GM12878 (cell line): ENCODE measurements at regions not wholly inside any gene's neighbourhood (a gene's known extent, or its start where the extent isn't known, plus 50 kb on each side); places are given as distances from the start of the nearest gene placed in this dataset.

Experiments
- ATAC-seq: fragments of 200-7000 bp; cut with Tn5 transposase; 3 replicates; pipeline ENCODE4 v1.9.1; 2020; ENCODE audit warnings: mild to moderate bottlenecking, moderate library complexity
- BruUV-seq: library from RNA; stranded (reverse); fragments of 400-500 nt; replicated peaks from 2 replicates; lab custom pipeline; 2021; lab: Mats Ljungman, UMichigan
- CTCF ChIA-PET: fragments of 300-600 bp; sonication (Branson Sonifier 250); formaldehyde crosslinking; extraction: SDS; loops from one replicate; lab custom pipeline; 2021; ENCODE audit warnings: inconsistent platforms; lab: Yijun Ruan, JAX
- POLR2A ChIA-PET: fragments of 350-600 bp; formaldehyde crosslinking; extraction: SDS; loops from one replicate; lab custom pipeline; 2021; ENCODE audit warnings: inconsistent platforms; lab: Charles Lee
- RAD21 ChIA-PET: fragments of 300-600 bp; sonication (Branson Sonifier 250); formaldehyde crosslinking; loops from one replicate; lab custom pipeline; 2023; ENCODE audit warnings: antibody characterized with exemption; ENCODE audit not compliant: unreplicated experiment; lab: Charles Lee
- SMC1A ChIA-PET: fragments of 300-600 bp; sonication (Branson Sonifier 250); formaldehyde crosslinking; loops from one replicate; lab custom pipeline; 2023; ENCODE audit not compliant: unreplicated experiment, uncharacterized antibody; lab: Charles Lee
- DNase-seq: peaks from one replicate; pipeline ENCODE4 v3.0.0-alpha.2; 2011; ENCODE audit warnings: low read depth, low spot score
- FAIRE-seq: peaks from 3 replicates; lab custom pipeline; 2011; peaks lifted over from hg19 to GRCh38; lab: Jason Lieb, UNC
- H2AFZ ChIP-seq: 2 replicates; pipeline ENCODE4 v1.6.0; 2011; ENCODE audit warnings: low read depth, low read length, control low read depth; ENCODE audit not compliant: control insufficient read depth
- H3K27ac ChIP-seq: 2 replicates; pipeline ENCODE4 v1.5.1; 2011; ENCODE audit warnings: control low read depth; ENCODE audit not compliant: control insufficient read depth, insufficient read depth
- H3K27me3 ChIP-seq, 2 experiments: replicated peaks in 1 of 2; 2 replicates each; pipeline versions ENCODE4 v1.6.0 to v1.6.1; 2011; ENCODE audit warnings: low read length in 1 of 2; ENCODE audit not compliant: control insufficient read depth in 2 of 2, insufficient read depth in 2 of 2
- H3K36me3 ChIP-seq, 2 experiments: 2 replicates each; pipeline ENCODE4 v1.5.1; 2011; ENCODE audit warnings: low read length in 1 of 2; ENCODE audit not compliant: control insufficient read depth in 2 of 2, insufficient read depth in 2 of 2
- H3K4me1 ChIP-seq: 2 replicates; pipeline ENCODE4 v1.6.1; 2011; ENCODE audit warnings: mild to moderate bottlenecking, low read length, moderate library complexity, mixed read lengths; ENCODE audit not compliant: control insufficient read depth, insufficient read depth
- H3K4me2 ChIP-seq: 2 replicates; pipeline ENCODE4 v1.6.0; 2011; ENCODE audit warnings: control low read depth; ENCODE audit not compliant: control insufficient read depth, insufficient read depth
- H3K4me3 ChIP-seq: fragments of 200-600 bp; sonication (generic); 2 replicates; pipeline ENCODE4 v1.5.1; 2016
- H3K79me2 ChIP-seq: 2 replicates; pipeline ENCODE4 v1.6.0; 2011; ENCODE audit warnings: low read length; ENCODE audit not compliant: control insufficient read depth, insufficient read depth
- H3K9ac ChIP-seq: 2 replicates; pipeline ENCODE4 v1.8.0; 2011; ENCODE audit warnings: low read length, control low read depth, mixed read lengths; ENCODE audit not compliant: control insufficient read depth, insufficient read depth
- H3K9me3 ChIP-seq: replicated peaks from 3 replicates; pipeline ENCODE4 v1.5.1; 2011; ENCODE audit warnings: mild to moderate bottlenecking, low read length; ENCODE audit not compliant: control insufficient read depth, insufficient read depth
- H4K20me1 ChIP-seq: 2 replicates; pipeline ENCODE4 v1.6.0; 2011; ENCODE audit not compliant: control insufficient read depth, insufficient read depth
- ASH2L ChIP-seq: fragments of 300-600, 200-600 bp; sonication (generic); IDR thresholded peaks from 2 replicates; pipeline ENCODE4 v1.6.1; 2017; ENCODE audit warnings: low read depth, mild to moderate bottlenecking, borderline replicate concordance
- BACH1 ChIP-seq: fragments of 450-650 bp; IDR thresholded peaks from 2 replicates; pipeline ENCODE4 v1.6.1; 2017; ENCODE audit warnings: mild to moderate bottlenecking, borderline replicate concordance
- BHLHE40 ChIP-seq, 2 experiments: fragments of 450-650 bp in 1 of 2; IDR thresholded peaks; 2 replicates each; pipeline ENCODE4 v1.6.1; 2011 to 2017; ENCODE audit warnings: low read depth in 2 of 2, borderline replicate concordance in 1 of 2, improper control_type of control experiment in 1 of 2, low read length in 1 of 2, mild to moderate bottlenecking in 1 of 2
- EZH2 ChIP-seq: IDR thresholded peaks from 2 replicates; pipeline ENCODE4 v1.6.1; 2012; ENCODE audit warnings: low read depth, mild to moderate bottlenecking, control low read depth, inconsistent platforms, low read length, borderline replicate concordance; ENCODE audit not compliant: control insufficient read depth
- IRF4 ChIP-seq: IDR thresholded peaks from 2 replicates; pipeline ENCODE4 v1.6.1; 2011; ENCODE audit warnings: low read depth, low read length
- KDM1A ChIP-seq: fragments of 200-600 bp; sonication (generic); IDR thresholded peaks from 2 replicates; pipeline ENCODE4 v1.6.1; 2016; ENCODE audit warnings: borderline replicate concordance
- KLF5 ChIP-seq: fragments of 450-650 bp; IDR thresholded peaks from 2 replicates; pipeline ENCODE4 v1.6.1; 2014; ENCODE audit warnings: mild to moderate bottlenecking; ENCODE audit not compliant: partially characterized antibody
- NFYB ChIP-seq: IDR thresholded peaks from 2 replicates; pipeline ENCODE4 v1.6.1; 2011; ENCODE audit warnings: low read depth, mild to moderate bottlenecking, low read length, improper control_type of control experiment, moderate library complexity; ENCODE audit not compliant: insufficient read depth
- NR2F1 ChIP-seq: fragments of 450-650 bp; conservative IDR thresholded peaks from 2 replicates; pipeline ENCODE4 v1.6.1; 2017; ENCODE audit warnings: mild to moderate bottlenecking
- POLR2A ChIP-seq: IDR thresholded peaks from 2 replicates; pipeline ENCODE4 v1.6.1; 2011; ENCODE audit warnings: low read depth, mild to moderate bottlenecking, low read length
- RB1 ChIP-seq: fragments of 450-650 bp; formaldehyde crosslinking; IDR thresholded peaks from 2 replicates; pipeline ENCODE4 v1.6.1; 2017; ENCODE audit warnings: mild to moderate bottlenecking, borderline replicate concordance
- SMC3 ChIP-seq: IDR thresholded peaks from 2 replicates; pipeline ENCODE4 v1.6.1; 2011; ENCODE audit warnings: low read length, improper control_type of control experiment, borderline replicate concordance
- TCF12 ChIP-seq: IDR thresholded peaks from 2 replicates; pipeline ENCODE4 v1.6.1; 2011; ENCODE audit warnings: low read depth, mild to moderate bottlenecking, low read length
- TCF3 ChIP-seq: IDR thresholded peaks from 2 replicates; pipeline ENCODE4 v1.6.1; 2012; ENCODE audit warnings: low read depth, mild to moderate bottlenecking, low read length, borderline replicate concordance; ENCODE audit not compliant: insufficient read depth
- ZBTB11 ChIP-seq: fragments of 450-650 bp; formaldehyde crosslinking; IDR thresholded peaks from 2 replicates; pipeline ENCODE4 v1.5.0; 2022; ENCODE audit warnings: mild to moderate bottlenecking, missing genetic modification characterization
- ZZZ3 ChIP-seq: IDR thresholded peaks from 2 replicates; pipeline ENCODE4 v1.6.1; 2011; ENCODE audit warnings: low read depth; ENCODE audit not compliant: control insufficient read depth, insufficient read length
- WGBS: methylation state at CpG from one replicate; pipeline ENCODE4 v1.1.6; 2016; ENCODE audit warnings: low lambda C conversion rate; ENCODE audit not compliant: insufficient replicate concordance, insufficient coverage; ENCODE audit errors: missing lambda C conversion rate; 5-methylcytosine and 5-hydroxymethylcytosine counted together
- in situ Hi-C: fragments of 300-500 bp; cut with MboI; formaldehyde crosslinking; loops from 9 replicates; pipeline ENCODE4 v1.14.3; 2018; ENCODE audit warnings: mixed read lengths
- intact Hi-C: fragments of 100-400 bp; cut with micrococcal nuclease; formaldehyde crosslinking; loops from one replicate; pipeline ENCODE4 v1.14.2; 2022; ENCODE audit not compliant: unreplicated experiment

- no peak for TF ChIP-seq POLR2A
- TF ChIP-seq NR2F1 = no peak
- no peak for TF ChIP-seq SMC3
- TF ChIP-seq TCF3 = no peak
- no peak for TF ChIP-seq KDM1A
- TF ChIP-seq KLF5 = no peak
- no peak for TF ChIP-seq ASH2L
- no peak for TF ChIP-seq TCF12
Measured at GRCh38 chr4:74548561-74548960, 103.6 kb downstream of the AREG start (continued).

DNA sequence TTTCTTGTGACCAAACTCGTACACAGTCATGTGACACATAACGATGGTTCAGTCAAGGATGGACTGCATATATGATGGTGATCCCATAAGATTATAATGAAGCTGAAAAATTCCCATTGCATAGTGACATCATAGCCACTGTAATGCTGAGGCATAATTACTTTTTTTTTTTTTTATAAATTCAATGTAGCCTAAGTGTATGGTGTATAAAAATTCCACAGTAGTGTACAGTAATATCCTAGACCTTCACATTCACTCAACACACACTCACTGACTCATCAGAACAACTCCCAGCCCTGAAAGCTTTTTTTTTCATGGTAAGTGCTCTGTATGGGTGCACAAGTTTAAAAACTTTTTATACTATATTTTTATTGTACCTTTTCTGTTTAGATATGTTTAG lies 105.0 kb downstream of the AREG start:
- Histone ChIP-seq H3K79me2 (no peaks in the 10 kb centered on the region), H3K9ac (no peak overlapping the region), H2AFZ (no peak overlapping the region), H3K27ac (no peak overlapping the region), H3K4me1 (no peaks in the 10 kb centered on the region), H4K20me1 (no peaks in the 10 kb centered on the region), H3K27me3 (no peaks in the 10 kb centered on the region), H3K4me3 (no peak overlapping the region), H3K9me3 (no peaks in the 10 kb centered on the region), H3K4me2 (no peak overlapping the region), H3K36me3 (no peaks in the 10 kb centered on the region)
- intact Hi-C loops (loop anchor here (10.0 kb wide), 1 partner anchor 375 kb away; no protein-coding TSS in a partner anchor), in situ Hi-C loops (no loop called here)
- ChIA-PET SMC1A (no interaction called here), POLR2A (no interaction called here), CTCF (no interaction called here), RAD21 (no interaction called here)
- BruUV-seq = no TSS peak
- no peak for TF ChIP-seq EZH2
- no peak for TF ChIP-seq RB1
- no peak for TF ChIP-seq TCF3
- no peak for TF ChIP-seq ZZZ3
- no peak for TF ChIP-seq ZBTB11 (CRISPR knock-in tag)
- no peak for TF ChIP-seq BHLHE40 (IDR thresholded peaks at IDR 0.05; ENCODE audit: borderline replicate concordance in 1 of 2, low read depth in 2 of 2, low read length in 1 of 2)
- no peak for TF ChIP-seq IRF4
- no peak for TF ChIP-seq BACH1
- TF ChIP-seq NFYB = no peak
- ATAC-seq (no peak), FAIRE-seq (no peak), DNase-seq (no peak)
- WGBS = 32% methylated on average over 2 of the region's 2 CpGs
